ENCODE measurements at regions not wholly inside any gene's neighbourhood (a gene's known extent, or its start where the extent isn't known, plus 50 kb on each side); places are given as distances from the start of the nearest gene placed in this dataset.
"Not testable (repeated sequence)": the region's sequence is repeated elsewhere in the genome, so short reads cannot be mapped to it uniquely, and the experiment has no call there.

- DNase-seq (ENCODE audit: low read depth): no peak
These were observed 427.6 kb downstream of the SPRY2 start for GRCh38 chr13:79913141-79913827.

DNA sequence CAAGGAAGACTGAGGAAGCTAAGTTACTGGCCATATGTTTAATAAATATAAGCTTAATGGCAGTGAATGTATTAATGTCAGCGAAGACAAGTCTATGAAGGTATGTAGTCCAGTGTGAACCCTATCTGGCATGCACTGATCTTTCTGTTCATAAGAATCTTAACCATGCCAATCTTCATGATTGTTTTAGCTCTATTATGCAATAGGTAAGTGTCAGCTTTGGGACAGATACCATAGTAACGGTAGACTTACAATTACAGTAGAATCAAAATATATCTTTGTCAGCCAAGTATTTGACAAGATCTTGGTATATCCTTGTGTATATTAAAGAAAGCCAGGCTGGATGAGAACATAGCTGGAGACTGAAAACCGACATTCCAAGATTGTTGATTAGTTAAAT is 428.5 kb downstream of the SPRY2 start:
- no peak for DNase-seq (ENCODE audit: low read depth)

- DNase-seq (ENCODE audit: low read depth): no peak
These were observed 429.9 kb downstream of the SPRY2 start for GRCh38 chr13:79910875-79911540.

- no peak for DNase-seq (ENCODE audit: low read depth)
These were observed 428.7 kb downstream of the NDFIP2 start for GRCh38 chr13:79909644-79910043.

DNA sequence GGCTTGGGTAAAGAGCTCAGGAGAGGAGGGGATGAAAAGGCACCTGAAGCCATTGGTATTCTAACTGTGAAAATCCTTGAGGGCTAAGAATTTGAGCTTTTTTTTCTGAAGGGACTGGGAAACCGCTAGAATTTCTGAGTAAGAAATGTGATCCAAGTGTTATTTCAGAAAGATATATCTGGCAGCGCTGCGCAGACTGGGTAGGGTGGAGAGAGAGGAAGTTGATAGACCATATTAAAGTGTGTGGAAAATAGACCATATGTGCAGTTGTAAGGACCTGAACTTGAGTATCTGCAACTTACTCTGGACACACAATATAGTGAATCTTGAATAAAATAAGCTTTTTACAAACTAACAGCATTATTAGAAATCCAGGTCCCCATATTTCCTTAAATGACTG is 427.4 kb downstream of the NDFIP2 start:
- no peak for DNase-seq (ENCODE audit: low read depth)

DNA sequence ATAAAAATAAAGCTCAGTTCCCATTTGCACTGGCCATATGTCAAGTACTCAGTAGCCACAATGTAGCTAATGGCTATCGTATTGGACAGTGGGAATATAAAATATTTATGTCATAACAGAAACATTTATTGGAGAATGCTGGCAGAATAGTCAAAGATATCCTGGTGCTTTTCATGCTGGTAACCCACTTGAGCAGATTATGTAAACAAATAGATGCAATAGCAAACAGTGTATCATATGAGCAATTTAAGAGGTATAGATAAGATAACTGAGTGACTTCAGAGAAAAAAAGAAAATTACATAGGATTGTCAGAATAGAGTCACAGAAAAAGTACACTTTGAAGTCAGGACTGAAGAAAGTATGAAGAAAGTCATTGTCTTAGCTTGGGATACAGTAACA is 426.6 kb downstream of the NDFIP2 start:
- DNase-seq (ENCODE audit: low read depth): no peak

DNA sequence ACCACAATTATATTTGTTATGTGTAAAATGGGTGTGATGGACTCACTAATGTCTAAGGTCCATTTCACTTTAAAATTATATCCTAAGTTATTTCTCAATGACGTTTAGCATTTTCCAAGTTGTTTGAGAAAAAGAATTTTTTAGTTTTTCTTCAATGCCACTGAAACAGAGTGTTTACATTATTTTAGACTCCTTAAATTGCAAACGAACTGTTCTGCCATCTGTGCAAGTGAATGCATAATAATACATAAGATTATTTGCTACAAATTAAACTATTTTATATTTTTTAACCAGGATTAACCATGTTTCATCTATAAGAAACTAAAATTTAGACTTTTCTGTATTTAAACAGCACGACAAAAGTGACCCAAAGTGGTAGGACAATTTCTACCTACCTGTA is 425.4 kb downstream of the NDFIP2 start:
- no peak for DNase-seq (ENCODE audit: low read depth)

GRCh38 chr13:79905018-79905417 is 424.1 kb downstream of the NDFIP2 start:
- no peak for DNase-seq (ENCODE audit: low read depth)

GRCh38 chr13:79904581-79904980 is 423.6 kb downstream of the NDFIP2 start:
- DNase-seq (ENCODE audit: low read depth): no peak

DNA sequence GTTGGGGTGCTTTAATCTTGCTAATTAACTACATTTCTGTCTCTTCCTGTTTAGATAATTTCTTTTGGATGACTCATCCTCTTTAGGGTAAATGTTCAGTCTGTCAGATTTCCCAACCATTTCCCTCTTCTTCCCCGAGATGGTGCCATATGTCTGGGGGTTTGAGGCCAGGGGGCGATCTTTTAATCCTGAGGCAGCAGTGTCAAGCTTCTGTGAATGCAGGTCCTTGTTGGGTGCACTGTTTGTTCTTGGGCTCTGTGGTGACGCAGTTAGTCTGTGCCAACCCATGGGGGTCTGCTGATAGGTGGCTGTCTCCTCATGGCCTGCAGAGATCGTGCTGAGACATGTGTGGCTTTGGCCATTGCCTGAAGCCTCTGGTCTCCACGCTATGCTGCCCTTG is 420.4 kb downstream of the NDFIP2 start:
- peak; percentile 24 for DNase-seq (ENCODE audit: low read depth)

DNA sequence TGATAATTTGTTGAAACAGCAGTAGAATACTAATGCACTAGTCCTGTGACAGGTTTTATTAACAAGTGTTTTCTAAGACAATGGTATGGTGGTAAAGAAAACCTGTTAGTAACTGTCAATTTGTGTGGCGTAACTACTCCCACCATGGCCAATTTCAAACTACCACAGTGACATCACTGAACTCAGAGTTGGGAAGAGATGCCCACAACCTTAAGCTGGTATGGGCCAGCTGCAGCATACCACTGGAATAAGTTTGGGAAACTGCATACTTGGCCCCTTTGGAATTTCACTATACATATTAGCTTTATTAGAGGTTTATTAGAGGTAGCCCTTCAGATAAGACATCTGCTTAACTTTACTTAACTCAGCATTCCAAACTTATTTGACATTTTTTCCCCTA is 419.4 kb downstream of the NDFIP2 start:
- DNase-seq (ENCODE audit: low read depth): no peak

DNA sequence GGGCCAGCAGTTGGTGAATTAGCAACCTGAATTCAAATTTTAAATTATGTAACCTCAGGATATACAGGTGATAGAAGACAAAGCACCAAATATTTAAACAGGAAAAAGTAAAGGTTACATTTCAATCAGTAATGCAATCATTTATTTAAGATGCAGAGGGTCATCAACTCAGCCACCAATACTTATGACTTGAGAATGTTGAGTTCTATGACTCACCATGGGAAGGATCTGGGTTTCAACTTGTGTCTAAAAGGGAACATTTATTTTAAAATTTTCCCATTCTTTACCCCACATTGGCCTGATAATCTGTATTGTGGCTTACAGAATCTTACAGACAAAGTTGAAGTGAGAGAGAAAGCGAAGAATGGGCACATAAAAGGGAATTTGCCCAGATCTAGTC is 418.0 kb downstream of the NDFIP2 start:
- DNase-seq (ENCODE audit: low read depth): no peak

DNA sequence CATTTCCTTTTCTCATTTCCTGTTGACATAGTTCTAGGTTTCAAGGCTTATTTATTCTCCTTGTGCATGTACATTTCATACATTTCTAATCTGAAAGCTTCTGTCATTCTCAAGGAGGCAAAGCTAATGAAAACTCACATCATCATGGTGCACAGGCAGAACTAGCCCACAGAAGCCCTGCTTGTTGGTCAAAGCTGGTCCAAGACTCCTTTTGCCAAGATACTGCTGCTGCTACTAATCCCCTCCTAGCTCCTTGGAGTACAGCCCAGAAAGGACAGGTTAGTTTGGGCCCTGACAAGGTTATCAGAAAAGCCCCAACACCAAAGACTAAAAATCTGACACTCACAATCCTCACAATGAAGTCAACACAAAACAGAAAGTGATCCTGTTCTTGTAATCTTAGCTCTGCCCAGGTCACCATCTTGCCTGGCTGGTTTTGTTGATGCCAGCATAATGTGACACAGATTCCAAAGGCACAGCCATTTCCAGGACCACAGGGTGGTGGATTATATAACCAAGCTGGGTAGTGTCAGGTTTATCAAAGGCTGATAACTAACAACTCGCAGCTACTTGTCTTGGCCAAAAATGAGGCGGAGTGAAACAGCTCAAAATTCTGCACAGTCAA is 417.4 kb downstream of the NDFIP2 start:
- DNase-seq (ENCODE audit: low read depth): no peak

DNA sequence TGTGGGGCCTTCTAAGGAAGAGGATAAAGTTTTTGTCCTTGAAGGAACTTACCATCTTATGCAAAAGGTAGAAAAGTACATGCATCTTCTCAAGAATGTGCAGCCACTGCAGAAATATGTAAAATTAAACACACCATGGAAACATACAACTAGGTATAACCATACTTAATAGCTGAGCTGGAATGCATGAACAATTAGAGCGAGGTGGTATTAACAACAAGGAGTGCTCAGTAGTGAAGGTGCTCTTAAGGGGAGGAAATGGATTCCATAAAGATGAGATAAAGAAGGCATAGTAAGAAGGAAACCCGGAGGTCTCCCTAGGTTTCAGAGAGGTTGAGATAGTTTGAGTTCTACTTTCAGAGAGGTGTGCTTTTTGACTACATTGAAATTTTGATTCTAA is 415.9 kb downstream of the NDFIP2 start:
- no peak for DNase-seq (ENCODE audit: low read depth)

DNA sequence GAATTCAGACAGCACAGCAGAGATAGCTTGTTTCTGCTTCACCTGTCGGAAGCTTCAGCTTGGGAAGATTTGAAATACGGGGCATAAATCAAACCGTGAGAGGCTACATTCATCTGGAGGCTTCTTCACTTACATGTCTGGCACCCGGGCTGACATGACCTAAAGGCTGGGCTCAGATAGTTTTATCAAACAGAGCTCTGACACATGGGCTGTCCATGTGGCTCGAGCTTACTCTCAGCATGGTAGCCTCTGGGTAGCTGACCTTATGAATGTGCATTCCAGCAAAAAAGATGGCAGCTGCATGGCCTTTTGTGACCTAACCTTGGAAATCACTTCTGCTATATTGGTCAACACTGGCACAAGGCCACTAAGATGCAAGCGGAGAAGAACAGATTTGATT is 414.5 kb downstream of the NDFIP2 start:
- no peak for DNase-seq (ENCODE audit: low read depth)

- DNase-seq (ENCODE audit: low read depth): not testable (repeated sequence)
These were observed 406.3 kb downstream of the NDFIP2 start for GRCh38 chr13:79887278-79887677.

GRCh38 chr13:79886601-79887000 is 405.6 kb downstream of the NDFIP2 start:
- DNase-seq (ENCODE audit: low read depth): no peak

DNA sequence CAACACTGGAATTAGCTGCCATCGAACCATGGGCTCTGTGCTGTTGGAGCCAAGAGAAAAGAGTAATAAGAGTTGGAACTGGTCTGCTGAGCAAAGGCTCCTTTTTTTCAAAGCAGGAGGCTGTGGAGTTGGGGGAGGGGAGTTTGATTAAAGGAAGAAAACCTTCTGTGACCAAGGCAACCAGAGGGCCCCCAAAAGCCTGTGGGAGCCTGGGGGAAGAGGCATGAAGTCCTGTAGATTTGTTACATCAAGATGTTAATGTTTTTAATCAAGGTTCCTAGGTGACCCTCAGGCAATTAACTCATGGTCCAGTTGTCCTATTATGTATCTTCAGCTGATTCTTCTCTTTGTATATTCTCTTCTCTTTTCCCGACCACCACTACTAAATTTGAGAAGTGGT is 403.9 kb downstream of the NDFIP2 start:
- no peak for DNase-seq (ENCODE audit: low read depth)

- DNase-seq (ENCODE audit: low read depth): no peak
These were observed 402.3 kb downstream of the NDFIP2 start for GRCh38 chr13:79883216-79883615.

DNA sequence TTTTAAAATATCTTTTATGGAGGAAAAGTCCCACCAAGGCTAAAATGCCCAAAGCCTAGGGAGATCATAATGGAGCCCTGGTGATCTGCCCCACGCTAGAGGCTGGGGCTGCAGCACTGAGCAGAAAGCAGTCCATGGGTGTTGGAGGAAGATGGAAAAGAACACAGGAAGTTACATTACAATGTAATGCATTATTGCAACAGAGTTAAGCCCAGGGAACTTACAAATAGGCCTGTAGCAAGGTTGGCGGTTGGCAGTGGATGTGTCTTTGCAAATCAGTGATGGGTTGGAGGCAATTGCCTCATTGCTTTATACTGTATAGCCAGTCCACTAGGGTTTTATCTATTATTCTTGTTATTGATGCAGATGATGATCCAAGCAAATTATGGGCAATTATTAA is 399.9 kb downstream of the NDFIP2 start:
- DNase-seq (ENCODE audit: low read depth): peak; percentile 26

GRCh38 chr13:79874396-79875360 is 393.7 kb downstream of the NDFIP2 start:
- no peak for DNase-seq (ENCODE audit: low read depth)

DNA sequence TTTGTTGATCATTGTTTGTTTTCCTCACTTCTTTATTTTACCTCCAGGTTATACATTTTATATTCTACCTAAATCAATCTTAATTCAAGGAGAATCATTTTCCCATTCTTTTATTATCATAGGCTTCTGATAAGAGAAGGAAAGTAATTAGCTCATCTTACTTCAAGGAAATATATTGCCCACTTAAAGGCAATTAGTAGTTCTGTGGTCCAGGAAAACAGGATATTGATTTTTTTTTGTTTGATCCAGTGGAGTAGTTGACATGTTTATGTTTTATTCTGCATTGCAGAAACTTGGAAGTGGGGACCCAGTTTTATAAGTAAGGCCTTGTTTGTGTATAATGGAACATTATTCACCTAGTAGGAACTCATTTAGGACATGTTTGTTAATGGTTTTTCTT is 390.6 kb downstream of the NDFIP2 start:
- DNase-seq (ENCODE audit: low read depth): no peak

All from fibroblast of gingiva (primary cell).